HG03520 (cell line): ENCODE measurements at regions not wholly inside any gene's neighbourhood (a gene's known extent, or its start where the extent isn't known, plus 50 kb on each side); places are given as distances from the start of the nearest gene placed in this dataset.

ENCODE experiments used
- ATAC-seq: cut with Tn5 transposase; IDR thresholded peaks from one replicate; pipeline ENCODE4 v1.9.1; 2021; ENCODE audit warnings: mild to moderate bottlenecking, moderate library complexity; ENCODE audit not compliant: unreplicated experiment

- no peak for ATAC-seq
Measured at GRCh38 chr6:71476872-71477271, 188.3 kb downstream of the OGFRL1 start.

- ATAC-seq = no peak
Measured at GRCh38 chr6:71478834-71479541, 190.4 kb downstream of the OGFRL1 start.

- no peak for ATAC-seq
Measured at GRCh38 chr6:71480577-71480976, 192.0 kb downstream of the OGFRL1 start.

GRCh38 chr6:71481011-71481410, 192.4 kb downstream of the OGFRL1 start:
- no peak for ATAC-seq

- no peak for ATAC-seq
Measured at GRCh38 chr6:71481801-71482200, 193.2 kb downstream of the OGFRL1 start.

- no peak for ATAC-seq
Measured at GRCh38 chr6:71482742-71483141, 194.1 kb downstream of the OGFRL1 start.

GRCh38 chr6:71486461-71486860, 197.8 kb downstream of the OGFRL1 start:
- ATAC-seq = no peak

GRCh38 chr6:71488186-71488585, 199.6 kb downstream of the OGFRL1 start:
- no peak for ATAC-seq

GRCh38 chr6:71489736-71490135, 201.1 kb downstream of the OGFRL1 start:
- no peak for ATAC-seq

- no peak for ATAC-seq
Measured at GRCh38 chr6:71490876-71491275, 202.3 kb downstream of the OGFRL1 start.

GRCh38 chr6:71491844-71492243, 203.2 kb downstream of the OGFRL1 start:
- no peak for ATAC-seq

GRCh38 chr6:71492668-71493067, 204.1 kb downstream of the OGFRL1 start:
- no peak for ATAC-seq

GRCh38 chr6:71496018-71496721, 207.6 kb downstream of the OGFRL1 start:
- ATAC-seq = peak; percentile 100

- no peak for ATAC-seq
Measured at GRCh38 chr6:71496722-71497033, 208.1 kb downstream of the OGFRL1 start.

- ATAC-seq = no peak
Measured at GRCh38 chr6:71498638-71499037, 210.0 kb downstream of the OGFRL1 start.

GRCh38 chr6:71499667-71500066, 211.1 kb downstream of the OGFRL1 start:
- no peak for ATAC-seq

- ATAC-seq = no peak
Measured at GRCh38 chr6:71502168-71502567, 213.6 kb downstream of the OGFRL1 start.

GRCh38 chr6:71502956-71503355, 214.3 kb downstream of the OGFRL1 start:
- ATAC-seq = no peak

- ATAC-seq = no peak
Measured at GRCh38 chr6:71507183-71507582, 218.6 kb downstream of the OGFRL1 start.

- ATAC-seq = no peak
Measured at GRCh38 chr6:71509191-71510005, 220.8 kb downstream of the OGFRL1 start.

GRCh38 chr6:71510057-71510713, 221.6 kb downstream of the OGFRL1 start:
- peak; percentile 78 for ATAC-seq
